CD4-positive, alpha-beta T cell treated with Interleukin-15 for 1 hour (primary cell): ENCODE measurements at regions not wholly inside any gene's neighbourhood (a gene's known extent, or its start where the extent isn't known, plus 50 kb on each side); places are given as distances from the start of the nearest gene placed in this dataset.

Experiments used
- DNase-seq: peaks from one replicate; pipeline ENCODE4 v3.0.0-alpha.2; 2020

- no peak for DNase-seq
Measured at GRCh38 chr21:20613654-20614053, 384.6 kb upstream of the NCAM2 start.

- no peak for DNase-seq
Measured at GRCh38 chr21:20617130-20617529, 381.1 kb upstream of the NCAM2 start.

- no peak for DNase-seq
Measured at GRCh38 chr21:20618878-20619277, 379.3 kb upstream of the NCAM2 start.

- no peak for DNase-seq
Measured at GRCh38 chr21:20627594-20627993, 370.6 kb upstream of the NCAM2 start.

- DNase-seq = no peak
Measured at GRCh38 chr21:20631633-20632032, 366.6 kb upstream of the NCAM2 start.

GRCh38 chr21:20639026-20639425, 359.2 kb upstream of the NCAM2 start:
- no peak for DNase-seq

GRCh38 chr21:20641241-20641640, 357.0 kb upstream of the NCAM2 start:
- DNase-seq = no peak

GRCh38 chr21:20642681-20643080, 355.5 kb upstream of the NCAM2 start:
- DNase-seq = no peak

- DNase-seq = no peak
Measured at GRCh38 chr21:20644552-20644951, 353.7 kb upstream of the NCAM2 start.

- no peak for DNase-seq
Measured at GRCh38 chr21:20645344-20645743, 352.9 kb upstream of the NCAM2 start.

GRCh38 chr21:20646431-20647165, 351.6 kb upstream of the NCAM2 start:
- no peak for DNase-seq

- DNase-seq = no peak
Measured at GRCh38 chr21:20647607-20648006, 350.6 kb upstream of the NCAM2 start.

GRCh38 chr21:20649231-20649630, 349.0 kb upstream of the NCAM2 start:
- DNase-seq = no peak

- DNase-seq = no peak
Measured at GRCh38 chr21:20652846-20653245, 345.4 kb upstream of the NCAM2 start.

- DNase-seq = no peak
Measured at GRCh38 chr21:20661246-20661645, 337.0 kb upstream of the NCAM2 start.

- no peak for DNase-seq
Measured at GRCh38 chr21:20661745-20662422, 336.3 kb upstream of the NCAM2 start.

- no peak for DNase-seq
Measured at GRCh38 chr21:20662514-20662913, 335.7 kb upstream of the NCAM2 start.

- no peak for DNase-seq
Measured at GRCh38 chr21:20667931-20668330, 330.3 kb upstream of the NCAM2 start.

GRCh38 chr21:20685475-20685874, 312.7 kb upstream of the NCAM2 start:
- DNase-seq = no peak

- DNase-seq = no peak
Measured at GRCh38 chr21:20698585-20698984, 299.6 kb upstream of the NCAM2 start.

- DNase-seq = no peak
Measured at GRCh38 chr21:20701235-20701634, 297.0 kb upstream of the NCAM2 start.

GRCh38 chr21:20703112-20703767, 295.0 kb upstream of the NCAM2 start:
- DNase-seq = no peak

- DNase-seq = no peak
Measured at GRCh38 chr21:20720623-20721022, 277.6 kb upstream of the NCAM2 start.

- DNase-seq = no peak
Measured at GRCh38 chr21:20721151-20721550, 277.1 kb upstream of the NCAM2 start.
